ENCODE measurements at regions not wholly inside any gene's neighbourhood (a gene's known extent, or its start where the extent isn't known, plus 50 kb on each side); places are given as distances from the start of the nearest gene placed in this dataset.

DNA sequence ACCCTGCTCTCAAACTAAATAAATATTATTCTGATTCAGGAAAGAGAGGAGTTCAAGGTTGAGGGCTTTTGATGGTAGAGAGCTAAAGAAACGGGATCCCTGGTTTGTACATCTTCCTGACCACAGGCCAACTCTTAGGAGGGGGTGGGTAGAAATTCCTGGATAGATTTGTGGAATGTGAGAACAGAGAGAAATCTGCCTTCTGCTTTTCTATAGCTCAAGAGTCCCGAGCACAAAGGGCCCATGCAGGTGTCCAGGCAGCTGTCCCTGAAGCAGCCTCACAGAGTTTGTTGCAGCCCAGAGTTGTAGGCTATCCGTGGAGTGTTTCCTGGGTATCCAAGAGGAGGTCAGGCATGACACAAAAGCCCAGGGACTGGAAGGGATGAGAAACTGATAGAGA, 198.6 kb downstream of the BCAT1 start:
- 64 to 77% methylated on average over 2 to 3 of the region's 3 CpGs for WGBS, 2 donors
- TF ChIP-seq POLR2A (IDR thresholded peaks at IDR 0.05): no peak
- TF ChIP-seq, protein P1, sequence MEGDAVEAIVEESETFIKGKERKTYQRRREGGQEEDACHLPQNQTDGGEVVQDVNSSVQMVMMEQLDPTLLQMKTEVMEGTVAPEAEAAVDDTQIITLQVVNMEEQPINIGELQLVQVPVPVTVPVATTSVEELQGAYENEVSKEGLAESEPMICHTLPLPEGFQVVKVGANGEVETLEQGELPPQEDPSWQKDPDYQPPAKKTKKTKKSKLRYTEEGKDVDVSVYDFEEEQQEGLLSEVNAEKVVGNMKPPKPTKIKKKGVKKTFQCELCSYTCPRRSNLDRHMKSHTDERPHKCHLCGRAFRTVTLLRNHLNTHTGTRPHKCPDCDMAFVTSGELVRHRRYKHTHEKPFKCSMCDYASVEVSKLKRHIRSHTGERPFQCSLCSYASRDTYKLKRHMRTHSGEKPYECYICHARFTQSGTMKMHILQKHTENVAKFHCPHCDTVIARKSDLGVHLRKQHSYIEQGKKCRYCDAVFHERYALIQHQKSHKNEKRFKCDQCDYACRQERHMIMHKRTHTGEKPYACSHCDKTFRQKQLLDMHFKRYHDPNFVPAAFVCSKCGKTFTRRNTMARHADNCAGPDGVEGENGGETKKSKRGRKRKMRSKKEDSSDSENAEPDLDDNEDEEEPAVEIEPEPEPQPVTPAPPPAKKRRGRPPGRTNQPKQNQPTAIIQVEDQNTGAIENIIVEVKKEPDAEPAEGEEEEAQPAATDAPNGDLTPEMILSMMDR (IDR thresholded peaks at IDR 0.05): no peak
- DNase-seq: no peak
- no peaks in the 10 kb centered on the region for H3K9me3 ChIP-seq
- intact Hi-C loops (cut with DNase I): no loop called here
- H3K27ac ChIP-seq: no peak overlapping the region
- no peaks in the 10 kb centered on the region for H3K27me3 ChIP-seq
- no peak overlapping the region for H3K4me3 ChIP-seq
- H3K36me3 ChIP-seq: no peaks in the 10 kb centered on the region
- H3K4me1 ChIP-seq: peaks cover 0 to 6% (median 0%) of the 10 kb centered on the region in 3 donors

DNA sequence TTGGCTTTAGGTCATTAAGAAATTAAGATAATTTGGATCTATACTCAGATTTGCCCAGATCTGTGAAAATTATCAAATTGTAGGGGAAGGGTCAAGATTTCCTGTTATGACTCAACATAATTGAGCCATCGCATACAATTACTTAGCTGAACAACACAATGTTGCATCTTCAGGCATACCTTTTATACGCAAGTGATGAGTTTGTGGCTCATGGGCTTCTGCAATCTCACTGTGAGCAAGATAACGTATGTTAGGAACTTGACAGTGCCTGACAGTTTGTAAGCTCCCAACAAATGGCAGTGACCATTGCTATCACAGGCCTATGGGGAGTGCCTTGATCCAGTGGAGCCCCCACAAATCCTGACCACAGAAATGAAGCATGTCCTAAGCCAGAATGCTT, 199.7 kb downstream of the BCAT1 start:
- Histone ChIP-seq H3K36me3 (no peaks in the 10 kb centered on the region), H3K4me3 (no peak overlapping the region), H3K27ac (no peak overlapping the region), H3K9me3 (no peaks in the 10 kb centered on the region), H3K27me3 (no peaks in the 10 kb centered on the region), H3K4me1 (no peaks in the 10 kb centered on the region)
- DNase-seq: no peak
- intact Hi-C loops (cut with DNase I): no loop called here
- TF ChIP-seq, protein P1 (IDR thresholded peaks at IDR 0.05): no peak
- TF ChIP-seq POLR2A (IDR thresholded peaks at IDR 0.05): no peak
- WGBS, 2 donors: 87 to 97% methylated on average over 3 of the region's 3 CpGs

DNA sequence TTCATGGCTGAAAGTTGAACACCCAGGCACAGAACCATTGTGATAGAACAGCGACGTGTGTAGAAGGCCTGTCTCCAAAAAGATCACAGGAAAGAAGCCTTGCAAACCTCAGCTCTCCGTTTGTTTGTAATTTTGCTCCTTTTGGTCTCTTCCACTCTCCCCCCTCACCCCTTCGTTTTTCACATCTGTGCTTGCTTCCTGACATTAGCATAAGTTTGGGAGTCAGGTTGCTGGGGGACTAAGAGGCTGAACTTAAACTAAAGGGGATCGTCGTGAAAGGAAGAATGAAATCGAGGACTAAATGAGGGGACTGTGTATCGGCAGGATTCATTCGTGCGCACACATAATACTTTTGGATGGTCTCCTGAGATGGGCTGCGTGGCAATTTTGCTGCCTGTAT, 200.6 kb downstream of the BCAT1 start:
- WGBS, 2 donors: 75 to 79% methylated on average over 11 of the region's 11 CpGs
- no peaks in the 10 kb centered on the region for H3K36me3 ChIP-seq
- H3K4me1 ChIP-seq: no peaks in the 10 kb centered on the region
- intact Hi-C loops (cut with DNase I): no loop called here
- no peaks in the 10 kb centered on the region for H3K9me3 ChIP-seq
- DNase-seq: no peak
- no peak overlapping the region for H3K4me3 ChIP-seq
- TF ChIP-seq POLR2A (IDR thresholded peaks at IDR 0.05): no peak
- TF ChIP-seq, protein P1 (IDR thresholded peaks at IDR 0.05): no peak
- H3K27me3 ChIP-seq: no peaks in the 10 kb centered on the region
- no peak overlapping the region for H3K27ac ChIP-seq

DNA sequence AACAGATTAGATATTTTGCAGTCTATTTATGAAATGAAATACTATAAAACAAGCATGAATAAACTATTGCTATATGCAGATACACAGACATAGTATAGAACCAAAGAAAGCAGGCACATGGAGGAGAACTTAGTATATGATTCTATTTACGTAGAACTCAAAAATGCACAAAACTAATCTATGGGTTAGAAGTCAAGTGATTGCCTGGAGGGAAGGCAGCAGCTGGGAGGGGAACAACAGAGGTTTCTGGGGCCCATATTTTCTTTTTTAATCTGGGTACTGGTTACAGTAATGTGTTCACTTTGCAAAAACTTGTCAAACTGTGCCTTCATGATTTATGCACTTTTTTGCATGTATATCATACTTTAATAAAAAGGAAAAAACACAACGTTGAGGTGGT, 202.0 kb downstream of the BCAT1 start:
- no peaks in the 10 kb centered on the region for H3K36me3 ChIP-seq
- 42 to 67% methylated on average over 2 of the region's 2 CpGs for WGBS, 2 donors
- TF ChIP-seq, protein P1 (IDR thresholded peaks at IDR 0.05): no peak
- no peak for TF ChIP-seq POLR2A (IDR thresholded peaks at IDR 0.05)

DNA sequence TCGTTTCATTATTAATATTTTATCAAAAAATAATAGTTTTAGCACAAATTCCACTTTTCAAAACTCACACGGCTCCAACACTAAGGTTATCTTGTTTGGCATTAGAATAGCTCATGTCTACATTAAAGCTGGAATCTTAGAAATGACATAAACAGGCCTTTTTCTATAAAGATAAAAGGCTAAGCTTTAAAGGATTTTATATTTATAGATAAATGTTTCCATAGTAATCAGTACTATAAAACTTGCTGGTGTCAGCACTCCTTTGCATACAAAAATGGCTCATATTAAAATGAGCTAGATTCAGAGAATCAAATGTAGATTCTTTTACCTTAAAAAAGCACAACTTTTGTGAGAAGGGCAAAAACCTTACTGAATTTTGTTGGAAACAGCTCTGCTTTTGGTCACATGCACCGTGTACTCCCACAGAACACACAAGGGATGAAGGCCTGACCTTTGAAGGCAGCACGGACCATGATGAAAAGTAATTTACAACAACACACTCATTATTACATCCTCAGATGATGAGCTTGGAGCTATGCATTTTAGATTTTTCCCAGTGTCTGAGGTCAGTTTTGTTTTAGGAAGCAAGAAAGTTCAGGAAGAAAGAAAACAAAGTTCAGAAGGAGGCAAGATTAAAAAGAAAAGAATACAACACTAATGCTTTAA, 202.8 kb downstream of the BCAT1 start:
- Histone ChIP-seq H3K4me3 (no peak overlapping the region), H3K36me3 (no peaks in the 10 kb centered on the region), H3K27ac (no peak overlapping the region), H3K9me3 (no peaks in the 10 kb centered on the region), H3K27me3 (no peaks in the 10 kb centered on the region), H3K4me1 (no peaks in the 10 kb centered on the region)
- no peak for TF ChIP-seq POLR2A (IDR thresholded peaks at IDR 0.05)
- TF ChIP-seq, protein P1 (IDR thresholded peaks at IDR 0.05): no peak
- no peak for DNase-seq
- WGBS, 2 donors: 51 to 78% methylated on average over 4 of the region's 4 CpGs
- intact Hi-C loops (cut with DNase I): no loop called here

More for the DNA sequence above, 202.0 kb downstream of the BCAT1 start:
- Histone ChIP-seq H3K4me3 (no peak overlapping the region), H3K27me3 (no peaks in the 10 kb centered on the region), H3K27ac (no peak overlapping the region), H3K4me1 (no peaks in the 10 kb centered on the region), H3K9me3 (no peaks in the 10 kb centered on the region)
- no peak for DNase-seq
- intact Hi-C loops (cut with DNase I): no loop called here
